B cell (primary cell): ENCODE measurements at regions not wholly inside any gene's neighbourhood (a gene's known extent, or its start where the extent isn't known, plus 50 kb on each side); places are given as distances from the start of the nearest gene placed in this dataset.

ENCODE experiments used
- ATAC-seq: fragments of 200-7000 bp; cut with Tn5 transposase; one replicate; pipeline ENCODE4 v1.10.0; 2021; ENCODE audit warnings: low read depth, mild to moderate bottlenecking, moderate number of reproducible peaks, moderate library complexity
- CTCF ChIA-PET: fragments of 350-600 bp; sonication (Branson Sonifier 250); formaldehyde crosslinking; loops from one replicate; lab custom pipeline; 2021; ENCODE audit warnings: antibody characterized with exemption, inconsistent platforms; lab: Charles Lee
- POLR2A ChIA-PET: fragments of 350-600 bp; sonication (Branson Sonifier 250); formaldehyde crosslinking; loops from one replicate; lab custom pipeline; 2021; ENCODE audit warnings: antibody characterized with exemption; lab: Charles Lee
- DNase-seq: peaks from one replicate; pipeline ENCODE4 v3.0.0; 2013
- H2AFZ ChIP-seq: 2 replicates; pipeline ENCODE4 v1.6.1; 2012; ENCODE audit warnings: mild to moderate bottlenecking, low read depth, low read length; ENCODE audit not compliant: insufficient read depth, poor library complexity, severe bottlenecking
- H3K27ac ChIP-seq, 2 donors: 1 replicate in 1 of 2; 2 replicates in 1 of 2; pipeline ENCODE4 v1.5.1; 2012 to 2013; ENCODE audit warnings: low read length in 2 of 2, mild to moderate bottlenecking in 2 of 2, moderate library complexity in 1 of 2
- H3K27me3 ChIP-seq, 4 experiments: fragments of 200-600 bp in 1 of 4; sonication (generic) in 1 of 4; replicated peaks in 1 of 4; 1 replicate in 2 of 4; 2 replicates in 2 of 4; pipeline versions ENCODE4 v1.6.1 to v1.7.0; 2013 to 2016; ENCODE audit warnings: low read length in 3 of 4, mild to moderate bottlenecking in 2 of 4, mixed read lengths in 1 of 4, moderate library complexity in 1 of 4; ENCODE audit not compliant: insufficient read depth in 4 of 4, control insufficient read depth in 3 of 4; ENCODE audit errors: control extremely low read depth in 1 of 4
- H3K36me3 ChIP-seq, 2 experiments: replicated peaks in 1 of 2; 1 replicate in 1 of 2; 2 replicates in 1 of 2; pipeline versions ENCODE4 v1.6.1 to v1.7.1; 2013; ENCODE audit warnings: low read length in 1 of 2; ENCODE audit not compliant: insufficient read depth in 2 of 2, control insufficient read depth in 1 of 2; ENCODE audit errors: control extremely low read depth in 1 of 2, extremely low read depth in 1 of 2
- H3K4me1 ChIP-seq, 2 donors: fragments of 200-600 bp in 1 of 2; sonication (generic) in 1 of 2; 1 replicate in 1 of 2; 2 replicates in 1 of 2; pipeline versions ENCODE4 v1.5.1 to v1.6.1; 2013 to 2017; ENCODE audit warnings: low read length in 2 of 2; ENCODE audit not compliant: control insufficient read depth in 2 of 2, insufficient read depth in 2 of 2
- H3K4me2 ChIP-seq: replicated peaks from 2 replicates; pipeline ENCODE3; 2012; ENCODE audit warnings: mild to moderate bottlenecking, low read depth, low read length; ENCODE audit not compliant: poor library complexity, severe bottlenecking
- H3K4me3 ChIP-seq, 5 experiments: fragments of 200-600 bp in 1 of 5; sonication (generic) in 1 of 5; 1 replicate in 3 of 5; 2 replicates in 2 of 5; pipeline versions ENCODE4 v1.5.1 to v1.7.0; 2011 to 2016; ENCODE audit warnings: low read length in 4 of 5, mild to moderate bottlenecking in 4 of 5, low read depth in 2 of 5, control low read depth in 1 of 5, moderate library complexity in 1 of 5; ENCODE audit not compliant: insufficient read depth in 1 of 5; ENCODE audit errors: control extremely low read depth in 1 of 5, extremely low read depth in 1 of 5
- H3K79me2 ChIP-seq: fragments of 200-600 bp; sonication (generic); one replicate; pipeline ENCODE4 v1.6.0; 2016; ENCODE audit warnings: low read length; ENCODE audit not compliant: control insufficient read depth, insufficient read depth
- H3K9ac ChIP-seq: fragments of 200-600 bp; sonication (generic); 2 replicates; pipeline ENCODE4 v1.6.1; 2017; ENCODE audit warnings: mild to moderate bottlenecking, low read length, moderate library complexity
- H3K9me3 ChIP-seq, 3 donors: one replicate each; pipeline versions ENCODE4 v1.6.1 to v1.7.1; 2013; ENCODE audit warnings: low read length in 2 of 3; ENCODE audit not compliant: control insufficient read depth in 2 of 3, insufficient read depth in 1 of 3; ENCODE audit errors: control extremely low read depth in 1 of 3
- H4K20me1 ChIP-seq: 2 replicates; pipeline ENCODE4 v1.6.0; 2012; ENCODE audit warnings: mild to moderate bottlenecking, low read length; ENCODE audit not compliant: insufficient read depth, control insufficient read depth, poor library complexity, severe bottlenecking
- H3K27ac Mint-ChIP-seq: one replicate; pipeline ENCODE4 v1.8.0; 2021; ENCODE audit warnings: mixed read lengths
- H3K27me3 Mint-ChIP-seq: one replicate; pipeline ENCODE4 v1.8.0; 2021; ENCODE audit warnings: mixed read lengths
- H3K4me1 Mint-ChIP-seq: one replicate; pipeline ENCODE4 v1.8.0; 2021; ENCODE audit warnings: mixed read lengths
- H3K4me3 Mint-ChIP-seq: one replicate; pipeline ENCODE4 v1.8.0; 2021; ENCODE audit warnings: mixed read lengths
- H3K9me3 Mint-ChIP-seq: one replicate; pipeline ENCODE4 v1.8.0; 2022; ENCODE audit warnings: mixed read lengths; ENCODE audit not compliant: insufficient read depth
- CTCF ChIP-seq: fragments of 200-600 bp; IDR thresholded peaks from one replicate; pipeline ENCODE4 v1.8.0; 2022; ENCODE audit warnings: antibody characterized with exemption, mild to moderate bottlenecking
- EZH2 ChIP-seq: IDR thresholded peaks from 2 replicates; pipeline ENCODE4 v1.6.1; 2012; ENCODE audit warnings: borderline replicate concordance, low read depth, mild to moderate bottlenecking, moderate library complexity, low read length; ENCODE audit not compliant: insufficient read depth, poor library complexity, severe bottlenecking
- WGBS: methylation state at CpG from one replicate; pipeline ENCODE4 v1.1.5; 2013; ENCODE audit warnings: missing lambda C conversion rate; ENCODE audit not compliant: insufficient coverage; 5-methylcytosine and 5-hydroxymethylcytosine counted together
- intact Hi-C: fragments of 100-400 bp; cut with micrococcal nuclease; formaldehyde crosslinking; loops from one replicate; pipeline ENCODE4 v1.10.0; 2022

GRCh38 chr17:77440560-77440981 lies 299.8 kb downstream of the SEC14L1 start:
- ChIA-PET POLR2A (interaction anchor here (0.6 to 10.8 kb wide), 22 partner anchors 10 to 574 kb away, joined by 3 to 147 read pairs (median 9); partner anchors contain the start of gene TNRC6C), CTCF (interaction anchor here (0.6 to 27.0 kb wide), 18 partner anchors 8 to 356 kb away, joined by 3 to 699 read pairs (median 10); no protein-coding TSS in a partner anchor)
- Histone ChIP-seq H3K9me3 (no peaks in the 10 kb centered on the region), H3K27ac (peak overlapping the region; percentile 96 to 97), H3K27me3 (no peaks in the 10 kb centered on the region), H3K4me1 (peaks cover 98 to 100% of the 10 kb centered on the region in 2 donors), H3K4me2 (peak overlapping the region; percentile 72), H3K79me2 (peaks cover 58% of the 10 kb centered on the region), H3K36me3 (no peaks in the 10 kb centered on the region), H2AFZ (no peak overlapping the region), H3K4me3 (peak overlapping the region in 3 of 5 experiments; percentile 4 to 37 (median 8)), H3K9ac (peak overlapping the region; percentile 53), H4K20me1 (no peaks in the 10 kb centered on the region)
- 7% methylated on average over 11 of the region's 12 CpGs for WGBS
- intact Hi-C loops: loop anchor here (10.0 kb wide), 1 partner anchor 296 kb away; the partner anchor contains the start of gene SEC14L1
- no peaks in the 10 kb centered on the region for H3K27me3 Mint-ChIP-seq
- no peak for ATAC-seq
- H3K4me3 Mint-ChIP-seq: peak overlapping the region; percentile 76
- H3K9me3 Mint-ChIP-seq: no peaks in the 10 kb centered on the region
- TF ChIP-seq EZH2 (no peak), CTCF (no peak)
- peak; percentile 83 for DNase-seq
- H3K4me1 Mint-ChIP-seq: peaks cover 92% of the 10 kb centered on the region
- H3K27ac Mint-ChIP-seq: peak overlapping the region; percentile 96
